K562 (cell line): ENCODE measurements at regions not wholly inside any gene's neighbourhood (a gene's known extent, or its start where the extent isn't known, plus 50 kb on each side); places are given as distances from the start of the nearest gene placed in this dataset.

Source experiments
- ATAC-seq: fragments of 200-7000 bp; cut with Tn5 transposase; 3 replicates; pipeline ENCODE4 v1.9.1; 2020; ENCODE audit warnings: moderate library complexity
- BruUV-seq: library from RNA; stranded (reverse); fragments of 400-500 nt; replicated peaks from 2 replicates; lab custom pipeline; 2021; lab: Mats Ljungman, UMichigan
- CTCF ChIA-PET: fragments of 300-600 bp; formaldehyde crosslinking; extraction: SDS; loops from one replicate; lab custom pipeline; 2021; ENCODE audit warnings: low intra/inter-chr PET ratio; lab: Yijun Ruan, JAX
- POLR2A ChIA-PET: fragments of 300-600, 350-650 bp; sonication (Branson Sonifier 250); formaldehyde crosslinking; extraction: SDS; loops from one replicate; lab custom pipeline; 2021; ENCODE audit warnings: antibody characterized with exemption, inconsistent platforms; lab: Yijun Ruan, JAX
- DNase-seq, 4 experiments: peaks; one replicate each; pipeline versions ENCODE4 v3.0.0 to v3.0.0-alpha.2; 2011 to 2018; ENCODE audit warnings: low spot score in 3 of 4, mixed read lengths in 3 of 4; ENCODE audit errors: extremely low read depth in 1 of 4
- FAIRE-seq: peaks from 2 replicates; lab custom pipeline; 2011; peaks lifted over from hg19 to GRCh38; lab: Jason Lieb, UNC
- H2AFZ ChIP-seq: 2 replicates; pipeline ENCODE4 v1.6.0; 2011; ENCODE audit warnings: low read depth, low read length, control low read depth, inconsistent platforms
- H3K27ac ChIP-seq: fragments of 200-600 bp; 3 replicates; pipeline ENCODE4 v1.8.0; 2011; ENCODE audit warnings: low read depth, mild to moderate bottlenecking, control low read depth, inconsistent platforms, low read length, moderate library complexity, mixed read lengths; ENCODE audit errors: extremely low read depth
- H3K27me3 ChIP-seq, 2 experiments: fragments of 300-600 bp in 1 of 2; 2 replicates in 1 of 2; 3 replicates in 1 of 2; pipeline versions ENCODE4 v1.6.0 to v1.8.0; 2011; ENCODE audit warnings: inconsistent platforms in 2 of 2, low read length in 2 of 2, mild to moderate bottlenecking in 1 of 2, mixed read lengths in 1 of 2, moderate library complexity in 1 of 2; ENCODE audit not compliant: control insufficient read depth in 2 of 2, insufficient read depth in 2 of 2
- H3K36me3 ChIP-seq: fragments of 300-600 bp; 3 replicates; pipeline ENCODE4 v1.8.0; 2011; ENCODE audit warnings: mild to moderate bottlenecking, low read length, inconsistent platforms; ENCODE audit not compliant: control insufficient read depth, insufficient read depth
- H3K4me1 ChIP-seq, 2 experiments: fragments of 200-600 bp in 1 of 2; replicated peaks in 1 of 2; 2 replicates in 1 of 2; 3 replicates in 1 of 2; pipeline versions ENCODE4 v1.5.1 to v1.8.0; 2011; ENCODE audit warnings: inconsistent platforms in 2 of 2, low read length in 2 of 2, mild to moderate bottlenecking in 1 of 2, mixed read lengths in 1 of 2, moderate library complexity in 1 of 2; ENCODE audit not compliant: control insufficient read depth in 2 of 2, insufficient read depth in 2 of 2
- H3K4me2 ChIP-seq: 2 replicates; pipeline ENCODE4 v1.6.1; 2011; ENCODE audit warnings: low read length, control low read depth, inconsistent platforms, mixed read lengths; ENCODE audit not compliant: insufficient read depth
- H3K4me3 ChIP-seq: fragments of 200-600 bp; sonication (generic), shearing (Covaris generic); 2 replicates; pipeline ENCODE4 v1.5.1; 2016; ENCODE audit warnings: control low read depth, inconsistent platforms
- H3K79me2 ChIP-seq: fragments of 200-600 bp; 3 replicates; pipeline ENCODE4 v1.8.0; 2011; ENCODE audit warnings: low read length, inconsistent platforms; ENCODE audit not compliant: control insufficient read depth, insufficient read depth
- H3K9ac ChIP-seq, 2 experiments: 2 replicates each; pipeline versions ENCODE4 v1.6.0 to v1.6.1; 2011; ENCODE audit warnings: low read depth in 2 of 2, low read length in 2 of 2, control low read depth in 1 of 2, inconsistent platforms in 1 of 2, mild to moderate bottlenecking in 1 of 2, mixed read lengths in 1 of 2; ENCODE audit not compliant: insufficient read depth in 1 of 2
- H3K9me1 ChIP-seq: one replicate; pipeline ENCODE4 v1.6.0; 2011; ENCODE audit warnings: inconsistent platforms, mild to moderate bottlenecking, low read length, moderate library complexity; ENCODE audit not compliant: control insufficient read depth, insufficient read depth
- H3K9me3 ChIP-seq: replicated peaks from 2 replicates; pipeline ENCODE4 v1.5.1; 2011; ENCODE audit warnings: low read depth, low read length, inconsistent platforms; ENCODE audit not compliant: control insufficient read depth, insufficient read depth
- H4K20me1 ChIP-seq: replicated peaks from 2 replicates; pipeline ENCODE4 v1.6.1; 2011; ENCODE audit warnings: low read length, inconsistent platforms, mixed read lengths; ENCODE audit not compliant: control insufficient read depth, insufficient read depth
- CBX1 ChIP-seq: sonication (generic); IDR thresholded peaks from 2 replicates; pipeline ENCODE4 v1.6.1; 2016; ENCODE audit warnings: antibody characterized with exemption, low read depth, mild to moderate bottlenecking
- CREM ChIP-seq: IDR thresholded peaks from 2 replicates; pipeline ENCODE4 v1.6.1; 2014; ENCODE audit warnings: antibody characterized with exemption, low read depth
- GATAD2B ChIP-seq: fragments of 450-650 bp; IDR thresholded peaks from 2 replicates; pipeline ENCODE4 v1.6.1; 2017; ENCODE audit warnings: mild to moderate bottlenecking, borderline replicate concordance
- GTF2B ChIP-seq: IDR thresholded peaks from 2 replicates; pipeline ENCODE4 v1.6.1; 2011; ENCODE audit not compliant: insufficient read length; ENCODE audit errors: extremely low read depth
- KDM4B ChIP-seq, 2 experiments: fragments of 450-650 bp in 1 of 2; sonication (generic) in 1 of 2; IDR thresholded peaks; 2 replicates each; pipeline ENCODE4 v1.6.1; 2016 to 2017; ENCODE audit warnings: borderline replicate concordance in 2 of 2, antibody characterized with exemption in 1 of 2, low read depth in 1 of 2, mild to moderate bottlenecking in 1 of 2
- PCBP1 ChIP-seq: fragments of 200-400 bp; formaldehyde crosslinking; IDR thresholded peaks from 2 replicates; pipeline ENCODE4 v1.6.1; 2018; ENCODE audit warnings: mild to moderate bottlenecking, low read depth, low read length; ENCODE audit not compliant: poor library complexity, severe bottlenecking
- RREB1 ChIP-seq: fragments of 250-450 bp; sonication (Bioruptor Pico); IDR thresholded peaks from 2 replicates; pipeline ENCODE4 v1.4.0; 2020
- SAFB ChIP-seq: fragments of 200-400 bp; formaldehyde crosslinking; IDR thresholded peaks from 2 replicates; pipeline ENCODE4 v1.6.1; 2017; ENCODE audit warnings: low read depth, low read length, borderline replicate concordance
- SETDB1 ChIP-seq: IDR thresholded peaks from one replicate; pipeline ENCODE4 v1.6.1; 2012; ENCODE audit warnings: low read length, control low read depth, inconsistent platforms
- SIRT6 ChIP-seq: IDR thresholded peaks from one replicate; pipeline ENCODE4 v1.6.1; 2012; ENCODE audit warnings: low read depth, mild to moderate bottlenecking, control low read depth, inconsistent platforms, low read length, moderate library complexity
- SRSF7 ChIP-seq: fragments of 200-400 bp; formaldehyde crosslinking; optimal IDR thresholded peaks from 2 replicates; pipeline ENCODE3; 2017; ENCODE audit warnings: mild to moderate bottlenecking, low read depth, low read length
- ZBTB1 ChIP-seq: sonication (generic); formaldehyde crosslinking; IDR thresholded peaks from 2 replicates; pipeline ENCODE4 v1.8.1; 2023; ENCODE audit warnings: missing genetic modification reagents, low read depth, mild to moderate bottlenecking, borderline replicate concordance
- ZNF311 ChIP-seq: fragments of 250-450 bp; sonication (Bioruptor Pico); IDR thresholded peaks from 2 replicates; pipeline ENCODE4 v1.4.0; 2020; ENCODE audit warnings: mild to moderate bottlenecking, moderate library complexity
- WGBS: fragments of 100-300 bp; shearing (Covaris generic); methylation state at CpG from one replicate; pipeline ENCODE4 v1.1.6; 2016; ENCODE audit warnings: low coverage, mixed read lengths; ENCODE audit not compliant: insufficient coverage; ENCODE audit errors: missing lambda C conversion rate; 5-methylcytosine and 5-hydroxymethylcytosine counted together
- in situ Hi-C: fragments of 300-500 bp; cut with MboI; formaldehyde crosslinking; loops from 4 replicates; pipeline ENCODE4 v1.15.0; 2018; ENCODE audit warnings: inconsistent platforms, mixed read lengths
- intact Hi-C: fragments of 100-400 bp; cut with micrococcal nuclease; formaldehyde crosslinking; loops from 2 replicates; pipeline ENCODE4 v1.14.2; 2022
- TF ChIP-seq, protein P1 (sequence below): fragments of 250-450 bp; sonication (Bioruptor Pico); IDR thresholded peaks from 2 replicates; pipeline ENCODE4 v1.8.0; 2022; ENCODE audit warnings: moderate library complexity, mild to moderate bottlenecking, inconsistent platforms
- TF ChIP-seq, protein P2 (sequence below): fragments of 250-450 bp; sonication (Bioruptor Pico); IDR thresholded peaks from 2 replicates; pipeline ENCODE4 v1.8.0; 2022; ENCODE audit warnings: inconsistent platforms, mild to moderate bottlenecking, moderate library complexity, borderline replicate concordance

GRCh38 chr3:132262956-132263355 lies 54.3 kb upstream of the ACP3 start:
- ATAC-seq, result no peak
- no TSS peak for BruUV-seq
- Histone ChIP-seq H3K4me2 (no peak overlapping the region), H3K9me3 (no peaks in the 10 kb centered on the region), H3K27ac (no peak overlapping the region), H3K9me1 (no peaks in the 10 kb centered on the region), H3K79me2 (no peaks in the 10 kb centered on the region), H4K20me1 (no peaks in the 10 kb centered on the region), H3K36me3 (no peaks in the 10 kb centered on the region), H3K9ac (no peak overlapping the region), H3K27me3 (no peaks in the 10 kb centered on the region), H2AFZ (no peak overlapping the region), H3K4me1 (no peaks in the 10 kb centered on the region), H3K4me3 (no peak overlapping the region)
- intact Hi-C loops, result no loop called here
- FAIRE-seq, result no peak
- DNase-seq, result no peak
- CTCF ChIA-PET, result no interaction called here
- in situ Hi-C loops, result no loop called here
- POLR2A ChIA-PET, result no interaction called here
- WGBS, result 10% methylated on average over 1 of the region's 2 CpGs
- TF ChIP-seq KDM4B (IDR thresholded peaks at IDR 0.05; ENCODE audit: borderline replicate concordance in 2 of 2, low read depth in 1 of 2) (no peak), SIRT6 (no peak), ZNF311 (CRISPR knock-in tag) (no peak), SETDB1 (no peak), SAFB (no peak), GTF2B (no peak), CREM (no peak), GATAD2B (no peak), ZBTB1 (CRISPR knock-in tag) (no peak), PCBP1 (no peak), SRSF7 (no peak), RREB1 (CRISPR knock-in tag) (no peak), CBX1 (no peak)
- TF ChIP-seq, protein P1, sequence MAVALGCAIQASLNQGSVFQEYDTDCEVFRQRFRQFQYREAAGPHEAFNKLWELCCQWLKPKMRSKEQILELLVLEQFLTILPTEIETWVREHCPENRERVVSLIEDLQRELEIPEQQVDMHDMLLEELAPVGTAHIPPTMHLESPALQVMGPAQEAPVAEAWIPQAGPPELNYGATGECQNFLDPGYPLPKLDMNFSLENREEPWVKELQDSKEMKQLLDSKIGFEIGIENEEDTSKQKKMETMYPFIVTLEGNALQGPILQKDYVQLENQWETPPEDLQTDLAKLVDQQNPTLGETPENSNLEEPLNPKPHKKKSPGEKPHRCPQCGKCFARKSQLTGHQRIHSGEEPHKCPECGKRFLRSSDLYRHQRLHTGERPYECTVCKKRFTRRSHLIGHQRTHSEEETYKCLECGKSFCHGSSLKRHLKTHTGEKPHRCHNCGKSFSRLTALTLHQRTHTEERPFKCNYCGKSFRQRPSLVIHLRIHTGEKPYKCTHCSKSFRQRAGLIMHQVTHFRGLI (CRISPR knock-in tag), result no peak
- TF ChIP-seq, protein P2, sequence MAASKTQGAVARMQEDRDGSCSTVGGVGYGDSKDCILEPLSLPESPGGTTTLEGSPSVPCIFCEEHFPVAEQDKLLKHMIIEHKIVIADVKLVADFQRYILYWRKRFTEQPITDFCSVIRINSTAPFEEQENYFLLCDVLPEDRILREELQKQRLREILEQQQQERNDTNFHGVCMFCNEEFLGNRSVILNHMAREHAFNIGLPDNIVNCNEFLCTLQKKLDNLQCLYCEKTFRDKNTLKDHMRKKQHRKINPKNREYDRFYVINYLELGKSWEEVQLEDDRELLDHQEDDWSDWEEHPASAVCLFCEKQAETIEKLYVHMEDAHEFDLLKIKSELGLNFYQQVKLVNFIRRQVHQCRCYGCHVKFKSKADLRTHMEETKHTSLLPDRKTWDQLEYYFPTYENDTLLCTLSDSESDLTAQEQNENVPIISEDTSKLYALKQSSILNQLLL, result no peak
